GM12878 (cell line): ENCODE measurements at regions not wholly inside any gene's neighbourhood (a gene's known extent, or its start where the extent isn't known, plus 50 kb on each side); places are given as distances from the start of the nearest gene placed in this dataset.

Experiments
- CHD4 ChIP-seq: fragments of 200-600 bp; sonication (generic); IDR thresholded peaks from 2 replicates; pipeline ENCODE4 v1.6.1; 2016; ENCODE audit warnings: mild to moderate bottlenecking
- JUNB ChIP-seq: IDR thresholded peaks from 2 replicates; pipeline ENCODE4 v1.6.1; 2016; ENCODE audit warnings: antibody characterized with exemption, mild to moderate bottlenecking
- ZZZ3 ChIP-seq: IDR thresholded peaks from 2 replicates; pipeline ENCODE4 v1.6.1; 2011; ENCODE audit warnings: low read depth; ENCODE audit not compliant: control insufficient read depth, insufficient read length

- TF ChIP-seq ZZZ3 (no peak), JUNB (no peak), CHD4 (no peak)
These were observed 229.1 kb downstream of the NR2F2 start for GRCh38 chr15:96559631-96560030.
